DLD1 (cell line): ENCODE measurements at regions not wholly inside any gene's neighbourhood (a gene's known extent, or its start where the extent isn't known, plus 50 kb on each side); places are given as distances from the start of the nearest gene placed in this dataset.
"Not testable (repeated sequence)": the region's sequence is repeated elsewhere in the genome, so short reads cannot be mapped to it uniquely, and the experiment has no call there.

Experiments used
- in situ Hi-C: cut with HindIII; loops from 2 replicates; pipeline ENCODE4 v1.10.0; 2017; ENCODE audit warnings: low sequenced_read_pairs

DNA sequence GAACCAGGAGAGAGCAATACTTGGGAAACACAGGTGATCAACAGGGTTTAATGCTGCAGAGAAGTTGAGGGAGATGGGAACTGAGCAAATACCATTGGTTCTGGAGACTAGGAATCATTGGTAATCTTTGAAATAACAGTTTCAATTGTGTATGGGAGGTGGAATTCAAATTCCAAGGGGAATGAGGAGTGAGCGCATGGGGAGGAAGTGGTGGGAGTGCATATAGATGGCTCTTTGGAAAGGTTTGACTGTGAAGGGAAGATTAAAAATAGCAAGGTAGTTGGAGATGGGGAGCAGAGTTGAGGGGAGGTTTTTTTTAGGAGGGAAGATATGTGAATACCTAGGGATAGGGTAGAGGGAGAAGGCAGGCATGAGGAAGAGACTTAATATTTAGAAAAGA is 51.1 kb upstream of the ROPN1 start:
- in situ Hi-C loops, result loop anchor here (5.0 kb wide), 1 partner anchor 34 kb away; no protein-coding TSS in a partner anchor

DNA sequence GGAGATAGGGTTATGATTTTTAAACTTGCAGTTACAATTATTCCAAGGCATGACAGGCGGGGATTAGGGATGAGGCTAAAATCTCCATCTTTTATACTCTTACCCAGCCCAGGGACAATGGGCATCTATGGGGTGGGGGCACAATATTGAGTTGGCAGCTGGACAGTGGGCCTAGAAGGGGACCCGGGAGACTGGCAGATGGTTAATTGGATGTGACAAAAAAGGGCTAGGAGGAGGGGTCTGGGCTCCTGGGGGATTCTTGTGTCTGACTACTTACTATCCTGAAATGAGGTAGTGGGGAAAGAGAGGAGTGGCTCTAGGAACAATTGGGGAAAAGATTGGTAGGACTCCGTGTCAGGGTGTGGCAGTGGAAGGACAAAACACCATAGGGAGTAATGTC is 53.0 kb upstream of the ROPN1 start:
- in situ Hi-C loops, result loop anchor here (5.0 kb wide), 1 partner anchor 32 kb away; no protein-coding TSS in a partner anchor

DNA sequence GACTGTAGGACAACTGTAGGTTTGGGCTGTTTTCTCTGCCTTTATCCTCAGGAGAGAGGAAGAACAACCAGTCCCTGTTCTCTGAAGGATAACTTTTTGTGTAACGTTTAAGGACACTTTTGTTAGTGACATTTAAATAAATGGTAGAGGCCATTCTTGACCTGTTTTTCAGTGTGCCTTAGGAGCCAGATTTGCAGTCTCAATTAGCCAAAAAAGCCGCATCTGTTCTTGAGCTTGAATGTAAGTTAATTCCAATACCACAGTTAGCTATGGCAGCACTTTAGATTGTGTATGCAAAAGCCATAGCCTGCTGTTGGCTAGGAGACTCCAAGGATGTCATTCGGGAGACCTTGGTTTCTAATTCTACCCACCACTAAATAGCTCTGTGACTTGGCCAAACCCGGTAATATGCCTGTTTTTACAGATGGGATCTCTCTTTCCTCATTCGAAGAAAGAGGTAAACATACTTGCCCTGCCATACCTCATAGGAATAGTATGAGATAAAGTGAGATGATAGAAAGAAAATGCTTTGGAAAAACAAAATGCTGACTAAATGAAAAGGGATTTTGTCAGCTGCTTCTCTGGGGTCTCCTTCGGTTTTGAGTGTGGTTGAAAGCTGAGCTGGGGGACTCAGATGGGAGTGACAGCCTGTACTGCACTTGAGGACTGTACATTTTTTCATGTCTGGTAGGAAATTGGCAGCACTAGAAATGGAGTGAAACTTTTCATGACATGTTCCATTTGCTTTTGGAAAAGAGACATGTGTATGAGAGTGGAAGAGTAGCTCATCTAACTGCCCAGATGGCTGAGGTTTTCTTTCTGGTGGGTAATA is 57.3 kb upstream of the ROPN1 start:
- in situ Hi-C loops, result no loop called here

DNA sequence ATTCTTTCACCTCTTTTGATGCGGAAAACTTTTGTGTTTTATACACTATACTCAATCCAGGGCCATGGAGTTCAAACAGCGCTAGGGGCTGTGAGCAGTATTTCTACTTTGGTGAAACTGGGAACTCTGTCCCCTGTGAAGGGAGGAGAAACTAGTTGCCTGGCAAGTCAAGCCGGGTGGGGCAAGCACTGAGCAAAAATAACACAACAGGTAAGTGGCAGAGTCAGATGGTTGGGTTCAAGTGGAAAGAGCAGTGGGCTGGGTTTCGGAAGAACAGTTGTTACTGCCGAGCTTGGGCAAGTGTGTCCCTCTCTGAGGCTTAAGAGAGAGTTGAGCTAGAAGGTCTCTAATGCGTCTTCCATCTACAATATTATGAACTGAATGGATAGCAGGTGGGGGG is 59.7 kb upstream of the ROPN1 start:
- in situ Hi-C loops, result no loop called here

DNA sequence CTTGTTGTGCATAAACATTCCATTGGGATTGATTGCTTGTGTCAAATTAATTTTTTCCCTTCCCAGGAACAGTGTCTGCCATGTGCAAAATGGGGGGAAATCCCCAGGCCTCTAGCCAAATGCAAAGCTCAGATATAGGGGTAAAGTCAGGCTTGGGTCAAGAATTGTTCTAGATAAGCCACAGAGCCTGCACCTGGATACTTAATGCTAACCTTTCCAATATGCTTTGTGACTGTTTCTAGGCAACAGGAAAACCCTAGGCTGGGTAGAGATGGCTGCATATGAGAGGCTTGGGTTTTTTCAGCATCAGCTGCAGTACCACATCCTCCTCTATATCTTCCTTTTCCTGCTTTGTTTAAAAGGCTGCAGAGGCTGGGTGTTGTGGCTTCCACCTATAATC is 61.9 kb upstream of the ROPN1 start:
- in situ Hi-C loops, result no loop called here

DNA sequence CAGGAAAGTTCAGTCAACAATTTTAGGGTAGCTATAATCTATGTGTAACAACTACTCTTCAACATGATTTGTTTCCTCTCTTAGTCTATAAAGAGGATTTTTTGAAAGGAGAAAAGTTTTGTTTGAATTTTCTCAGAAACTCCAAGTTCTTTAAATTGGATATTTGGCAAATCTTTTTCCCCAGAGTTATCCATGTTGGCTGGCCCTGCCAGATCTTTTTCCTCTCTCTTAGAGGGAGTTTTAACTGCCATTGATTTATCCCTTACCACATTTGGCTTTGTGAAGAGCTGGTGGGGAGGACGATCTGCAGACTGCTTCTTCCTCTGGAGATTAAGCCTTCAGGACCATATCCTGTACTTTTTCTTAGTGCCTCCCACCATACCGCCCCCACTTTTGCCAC is 64.9 kb upstream of the ROPN1 start:
- in situ Hi-C loops, result no loop called here

DNA sequence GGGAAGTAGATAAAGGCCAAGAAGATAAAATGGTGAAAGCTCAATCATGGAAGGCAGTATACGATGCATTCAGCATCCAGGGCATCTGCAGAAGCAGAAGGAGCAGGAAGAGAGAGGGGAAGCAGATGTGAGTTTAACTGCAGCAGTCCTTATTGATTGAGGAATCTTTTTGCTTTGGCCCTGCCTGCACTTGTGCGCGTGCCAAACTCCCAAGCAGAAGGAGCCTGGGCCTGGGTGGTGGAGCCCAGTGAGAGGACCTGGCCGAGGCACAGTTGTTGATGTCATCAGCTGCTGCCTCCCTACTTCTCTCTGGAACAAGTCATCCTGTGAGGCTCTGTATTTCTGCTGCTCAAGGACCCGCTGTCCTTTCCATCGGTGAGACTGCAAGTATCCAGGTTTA is 65.5 kb upstream of the ROPN1 start:
- in situ Hi-C loops, result no loop called here

DNA sequence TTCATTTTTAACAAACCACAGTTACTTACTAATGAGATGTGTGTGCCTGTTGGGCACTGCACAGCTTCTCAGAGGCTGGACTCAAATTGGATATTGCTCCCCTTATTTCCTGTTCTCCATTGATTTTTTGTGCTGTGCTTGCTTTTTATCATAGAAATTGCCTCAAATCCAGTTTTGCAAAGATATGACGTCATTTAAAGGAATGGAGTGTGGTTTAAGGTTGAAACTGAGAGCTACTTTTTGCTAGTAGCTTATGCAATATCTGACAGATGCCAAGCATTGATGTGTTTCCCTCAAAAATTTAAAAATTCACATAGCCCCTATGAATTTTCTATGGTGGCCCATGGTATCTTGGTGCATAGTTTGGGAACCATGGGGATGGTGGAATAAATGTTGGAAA is 67.7 kb upstream of the ROPN1 start:
- in situ Hi-C loops, result no loop called here

DNA sequence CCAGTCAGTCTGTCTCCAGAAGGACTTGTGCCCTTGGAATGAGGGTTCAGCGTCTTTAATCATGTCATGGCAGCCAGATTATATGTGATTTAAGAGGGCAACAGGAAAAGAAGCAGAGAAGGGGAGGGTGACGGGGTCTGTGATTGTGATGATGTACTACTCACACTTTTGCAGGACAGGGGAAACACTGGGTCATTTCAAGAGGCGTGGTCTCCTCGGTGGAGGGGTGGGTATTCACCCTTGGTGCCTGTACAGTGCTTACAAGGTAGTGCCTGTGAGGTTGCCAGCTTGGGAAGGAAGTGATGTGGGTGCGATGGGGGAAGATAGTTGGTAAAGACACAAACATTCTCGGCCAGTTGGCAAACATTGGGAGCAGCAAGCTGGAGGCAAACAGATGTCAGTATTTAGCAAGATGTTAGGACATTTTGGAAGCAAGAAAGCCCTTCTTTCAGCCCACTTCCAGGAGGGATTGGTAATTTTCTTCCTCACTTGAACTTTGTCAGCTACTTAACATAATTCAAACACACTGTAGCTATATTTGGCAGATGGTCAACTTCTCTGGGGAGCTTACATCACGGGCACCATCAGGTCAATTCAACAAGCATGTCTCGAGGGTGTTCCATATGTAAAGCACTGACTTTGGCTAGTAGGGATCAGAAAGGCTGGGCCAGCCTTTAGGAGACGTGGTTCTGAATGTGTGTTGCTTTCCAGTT is 71.4 kb upstream of the ROPN1 start:
- in situ Hi-C loops, result no loop called here

DNA sequence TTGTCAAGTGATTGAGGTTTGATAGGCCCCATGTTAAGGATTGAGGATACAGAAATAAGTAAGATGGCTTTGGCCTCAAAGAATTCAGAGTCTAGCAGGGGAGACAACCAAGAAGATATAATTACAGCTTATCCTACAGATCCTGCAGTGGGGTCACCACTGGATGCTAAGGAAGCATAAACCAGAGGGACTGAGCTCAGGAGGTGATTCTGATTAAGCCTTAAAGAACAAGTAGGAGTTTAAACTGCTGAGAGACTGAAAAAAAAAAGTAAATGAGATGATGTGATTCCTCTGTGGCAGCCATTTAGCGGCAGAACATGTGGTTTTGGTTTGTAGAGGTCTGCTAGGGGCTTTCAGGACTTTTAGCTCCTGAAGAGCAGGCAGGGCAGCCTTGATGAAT is 72.1 kb upstream of the ROPN1 start:
- in situ Hi-C loops, result no loop called here

DNA sequence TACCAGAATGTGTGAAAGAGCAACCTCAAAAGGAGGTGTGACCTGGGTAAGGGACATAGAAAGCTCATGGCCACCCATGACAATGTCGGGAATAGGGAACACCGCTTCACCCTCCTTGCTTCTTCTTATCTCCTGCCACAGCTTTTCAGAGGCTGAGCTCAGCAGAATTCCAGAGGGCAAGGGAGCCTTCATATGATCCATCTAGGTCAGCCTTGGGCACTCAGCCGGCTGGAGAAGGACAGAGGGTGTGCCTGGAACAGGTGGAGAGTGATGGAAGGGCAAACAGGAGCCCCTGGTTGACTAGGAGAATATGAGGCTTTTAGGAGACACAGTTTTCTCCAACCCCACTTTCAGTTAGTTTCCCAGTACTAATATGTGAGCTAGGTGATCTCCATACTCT is 74.6 kb upstream of the ROPN1 start:
- in situ Hi-C loops, result not testable (repeated sequence)

DNA sequence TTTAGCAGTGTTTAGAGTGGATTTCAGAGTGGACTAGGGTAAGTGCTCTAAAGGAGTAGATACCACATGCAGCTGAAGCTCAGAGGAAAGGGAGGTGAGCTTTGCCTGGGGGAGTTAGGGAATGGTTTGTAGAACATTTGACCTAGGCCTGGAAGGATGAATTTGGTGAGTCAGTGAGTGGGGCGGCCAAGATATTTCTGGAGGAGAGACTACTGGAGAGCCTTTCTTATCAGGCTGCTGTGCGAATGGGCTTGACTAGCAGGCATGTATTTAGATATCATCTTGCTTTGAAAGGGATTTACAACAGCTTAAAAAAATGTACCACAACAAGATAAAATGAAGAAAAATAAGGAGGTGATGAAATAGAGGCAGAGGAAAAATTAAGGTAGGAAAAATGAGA is 77.8 kb upstream of the ROPN1 start:
- in situ Hi-C loops, result not testable (repeated sequence)

DNA sequence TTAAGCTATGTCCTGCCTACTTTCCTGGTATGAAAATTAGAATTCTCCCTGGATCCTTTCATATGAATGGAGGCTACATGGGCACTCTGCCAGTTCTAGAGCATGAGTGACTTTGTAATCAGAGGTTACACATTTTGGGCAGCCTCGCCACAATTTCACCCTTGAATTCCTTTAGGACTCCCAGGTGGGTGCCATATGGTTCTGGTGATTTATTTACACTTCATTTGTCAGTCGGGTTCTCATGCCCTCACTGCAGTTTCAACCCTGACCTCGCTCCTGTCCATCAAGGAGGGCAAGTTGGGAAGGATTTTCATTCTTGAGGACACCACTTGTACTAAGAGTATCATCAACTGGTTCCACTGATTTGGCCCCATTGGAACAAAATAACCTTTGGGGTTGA is 83.2 kb upstream of the ROPN1 start:
- in situ Hi-C loops, result loop anchor here (5.0 kb wide), 1 partner anchor 33 kb away; no protein-coding TSS in a partner anchor

DNA sequence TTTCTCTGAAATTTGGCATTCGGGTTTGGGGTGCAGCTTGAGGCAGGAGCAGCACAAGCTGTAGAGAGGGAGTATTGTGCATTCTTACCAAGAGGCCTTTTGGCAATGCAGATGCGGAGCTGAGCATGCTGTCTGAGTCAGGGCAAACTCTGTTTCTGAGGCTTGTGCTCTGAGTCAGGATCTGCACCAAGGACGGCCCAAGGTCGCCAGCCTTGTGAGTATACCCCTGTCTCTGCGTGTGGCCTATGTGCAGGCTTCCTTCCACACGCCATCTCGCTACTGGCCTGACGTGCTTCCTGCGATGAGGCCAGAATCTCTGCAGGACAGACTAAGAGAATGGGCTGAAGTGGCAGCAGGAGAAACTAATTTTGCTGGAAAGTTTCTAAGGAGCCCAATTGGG is 83.8 kb upstream of the ROPN1 start:
- in situ Hi-C loops, result loop anchor here (5.0 kb wide), 1 partner anchor 33 kb away; no protein-coding TSS in a partner anchor

DNA sequence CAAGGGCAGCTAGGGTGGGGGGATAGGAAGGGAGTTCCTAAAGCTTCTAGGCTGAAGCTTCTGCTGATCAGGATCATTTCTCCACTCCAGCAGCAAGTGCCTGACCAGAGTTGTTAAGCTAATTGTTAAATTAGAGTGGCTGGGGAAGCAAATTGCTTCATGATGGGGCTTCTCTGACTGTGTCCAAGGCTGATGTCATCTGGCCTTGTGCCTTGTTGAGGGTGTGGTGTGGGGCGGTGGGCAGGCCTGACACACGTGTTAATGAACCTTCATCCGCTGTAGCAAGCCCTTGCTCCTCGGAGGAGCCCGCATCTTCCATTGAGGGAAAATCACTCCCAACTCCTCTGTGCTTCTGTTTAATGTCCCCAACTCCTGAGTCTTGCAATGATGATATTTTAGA is 84.3 kb upstream of the ROPN1 start:
- in situ Hi-C loops, result loop anchor here (5.0 kb wide), 1 partner anchor 34 kb away; no protein-coding TSS in a partner anchor

DNA sequence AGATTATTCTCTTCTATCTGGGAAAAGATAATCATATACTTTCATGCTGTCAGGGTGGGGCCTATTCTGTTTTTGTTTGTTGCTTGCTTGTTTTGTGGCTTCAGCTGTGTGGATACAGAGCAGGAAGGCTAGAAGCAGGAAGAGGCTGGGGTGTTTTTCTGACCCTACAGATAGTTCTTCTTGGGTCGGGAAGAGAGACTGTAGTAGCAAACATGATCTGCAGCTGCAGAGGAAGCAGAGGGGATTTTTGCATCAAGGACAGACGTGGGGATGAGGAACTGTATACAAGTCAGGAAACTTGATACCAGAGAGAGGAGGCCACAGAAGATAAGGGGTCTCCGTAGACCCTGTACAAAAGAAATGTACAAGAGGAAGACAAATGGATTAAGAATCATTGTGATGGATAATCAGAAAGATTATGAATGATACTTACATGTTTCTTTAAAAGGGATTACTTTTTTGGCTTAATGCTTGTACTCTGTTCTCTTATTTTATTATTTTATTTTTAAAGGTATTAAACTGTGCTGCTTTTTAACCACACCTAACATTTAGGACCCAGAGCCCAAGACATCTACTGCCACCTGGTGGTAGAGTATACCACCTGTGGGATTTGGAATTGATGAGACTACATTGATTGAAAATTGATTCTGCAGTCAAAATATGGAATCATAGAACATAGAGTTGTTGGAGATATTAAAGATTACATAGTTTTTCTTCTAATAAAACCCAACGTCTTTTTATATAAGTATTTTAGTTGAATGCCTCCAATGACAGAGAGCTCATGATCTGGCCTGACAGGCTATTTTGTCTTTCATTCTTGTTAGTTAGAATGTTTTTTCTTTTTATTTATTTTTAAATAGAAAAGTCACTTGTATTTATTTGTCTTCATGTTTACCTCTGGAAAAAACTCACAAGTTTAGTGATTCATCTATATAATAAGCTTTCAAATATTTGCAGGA is 87.3 kb upstream of the ROPN1 start:
- in situ Hi-C loops, result loop anchor here (5.0 kb wide), 1 partner anchor 37 kb away; no protein-coding TSS in a partner anchor

DNA sequence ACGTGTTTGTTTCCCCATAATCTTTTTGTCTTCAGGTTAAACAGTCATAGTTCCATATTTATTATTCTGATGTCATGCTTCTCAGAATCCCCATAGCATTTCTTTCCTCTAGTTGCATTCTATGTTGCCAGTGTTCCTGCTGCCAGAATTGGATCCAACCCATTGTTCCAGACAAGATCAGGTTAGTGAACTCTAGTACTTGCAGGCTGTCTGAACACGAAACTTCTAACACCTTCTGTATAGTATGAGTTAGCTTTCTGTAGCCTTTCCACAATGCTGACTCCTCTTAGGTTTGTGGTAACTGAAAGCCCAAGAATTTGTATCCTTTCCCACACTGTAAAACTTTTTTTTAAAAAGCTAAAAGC is 88.0 kb upstream of the ROPN1 start:
- in situ Hi-C loops, result loop anchor here (5.0 kb wide), 1 partner anchor 38 kb away; no protein-coding TSS in a partner anchor

DNA sequence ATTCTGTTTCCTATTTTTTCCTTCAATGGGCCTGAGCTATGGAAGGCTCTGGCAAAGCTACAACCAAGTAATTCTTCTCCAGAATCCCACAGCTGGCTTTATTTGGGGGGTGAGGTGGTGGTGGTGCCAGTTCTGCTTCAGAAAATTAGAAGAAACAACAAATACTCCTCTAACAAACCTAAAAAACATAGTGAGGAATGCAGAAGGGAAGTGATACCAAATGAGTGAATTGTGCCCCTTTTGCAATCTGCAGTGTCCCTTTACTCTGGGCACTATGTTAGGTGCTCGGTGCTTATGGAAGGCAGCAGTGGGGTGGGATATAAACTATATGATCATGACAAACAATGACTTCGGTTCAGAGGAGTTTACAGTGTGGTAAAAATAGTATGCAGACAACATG is 90.4 kb upstream of the ROPN1 start:
- in situ Hi-C loops, result no loop called here

DNA sequence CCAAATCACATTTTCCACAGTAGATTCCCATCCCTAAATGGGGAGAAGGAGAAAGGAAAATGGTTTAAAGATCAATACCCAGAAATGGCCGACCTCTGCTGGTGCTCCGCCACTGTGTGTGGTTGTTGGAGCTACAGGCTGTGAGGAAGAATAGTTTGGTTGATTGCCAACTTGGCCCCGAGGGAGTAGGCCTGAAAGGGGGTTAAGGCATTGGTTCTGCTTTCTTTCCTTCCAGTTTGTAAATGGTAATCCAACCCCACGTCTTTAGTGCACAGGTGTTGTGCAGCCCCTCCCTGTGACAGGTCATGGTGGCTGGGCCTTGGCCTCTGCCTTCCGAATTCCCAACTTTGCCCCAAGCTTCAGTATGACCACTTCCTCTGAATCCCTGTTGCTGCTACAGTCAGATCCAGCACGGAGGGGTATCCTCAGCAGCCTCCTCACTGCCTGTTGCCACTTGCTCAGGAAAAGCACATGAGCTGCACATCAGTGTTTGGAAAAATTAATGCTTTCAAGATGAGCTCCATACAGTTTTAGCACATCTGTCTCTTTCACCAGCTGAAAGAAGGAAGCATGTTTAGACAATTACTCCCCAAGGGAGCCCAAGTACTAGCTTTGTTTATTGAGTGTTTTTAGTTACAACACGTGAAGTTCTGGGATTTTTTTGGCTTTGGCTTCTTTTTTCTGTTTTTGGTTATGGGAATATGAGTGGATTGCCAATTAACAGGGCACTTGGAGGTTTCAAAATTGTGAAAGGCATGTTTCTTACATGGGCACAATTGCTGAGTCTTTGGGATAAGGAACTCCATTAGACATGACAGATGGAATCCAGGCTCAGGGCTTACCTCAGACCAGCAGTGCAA is 92.3 kb upstream of the ROPN1 start:
- in situ Hi-C loops, result no loop called here

DNA sequence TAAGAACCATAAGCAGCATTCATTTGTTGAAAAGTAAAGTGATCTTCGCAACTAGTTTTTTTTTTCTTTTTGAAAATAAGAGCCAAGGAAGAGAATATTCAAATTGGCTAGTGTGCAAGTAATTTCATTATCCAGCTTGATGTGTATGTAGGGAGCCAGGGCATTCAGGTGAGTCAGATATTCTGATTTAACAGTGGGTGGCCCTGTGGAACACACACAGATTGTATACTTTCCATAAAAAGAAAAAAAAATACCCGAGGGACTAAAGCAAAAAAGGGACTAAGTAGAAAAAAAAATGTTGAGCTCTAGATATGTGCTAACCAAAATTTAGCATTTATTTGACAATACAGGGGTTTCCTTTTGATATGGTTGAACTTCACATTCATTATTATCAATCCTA is 96.9 kb upstream of the ROPN1 start:
- in situ Hi-C loops, result no loop called here
